ENCODE measurements at regions not wholly inside any gene's neighbourhood (a gene's known extent, or its start where the extent isn't known, plus 50 kb on each side); places are given as distances from the start of the nearest gene placed in this dataset.

DNA sequence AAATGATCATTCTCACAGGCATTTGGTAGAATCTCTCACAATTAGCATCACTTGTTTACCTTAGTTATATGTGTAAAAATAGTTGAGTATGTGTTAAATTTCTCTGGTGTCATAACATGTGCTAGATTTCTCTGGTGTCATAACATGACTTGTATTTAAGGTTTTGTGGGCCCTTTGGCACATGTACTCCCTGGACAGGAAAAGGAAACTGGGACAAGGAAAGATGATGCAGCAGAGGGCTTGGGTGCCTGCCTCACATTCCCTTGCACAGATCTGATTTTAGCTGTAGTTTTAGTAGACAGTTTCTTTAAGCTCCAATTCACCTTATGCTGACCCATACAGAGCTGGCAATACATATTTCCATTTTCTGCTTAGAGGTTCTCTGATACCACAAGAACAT is 726.0 kb downstream of the C4orf33 start:
- peaks cover 0 to 2% (median 1%) of the 10 kb centered on the region in 7 donors for H3K9me3 Mint-ChIP-seq

DNA sequence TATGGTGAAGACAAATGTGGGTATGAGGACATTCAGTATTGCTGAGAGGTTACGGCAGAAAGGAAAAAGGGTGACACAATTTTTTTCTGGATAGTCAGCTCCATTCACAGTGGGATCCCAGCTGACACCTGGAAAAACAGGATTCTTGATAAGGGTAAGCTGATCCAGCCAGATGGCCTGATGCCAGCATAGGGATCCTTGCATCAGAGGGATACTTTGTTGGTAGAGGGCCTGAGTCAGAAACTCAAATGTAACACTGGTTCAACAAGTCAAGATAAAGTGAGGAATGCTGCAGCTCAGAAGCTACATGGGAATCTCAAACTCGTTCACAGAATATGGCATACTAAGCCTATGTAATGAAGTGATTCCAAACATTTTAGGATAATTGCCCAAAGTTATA is 726.7 kb downstream of the C4orf33 start:
- no peak overlapping the region for H3K27ac ChIP-seq (ENCODE audit: low read depth in 1 of 2, low read length in 2 of 2)
- no peak for DNase-seq
- H3K36me3 Mint-ChIP-seq = no peaks in the 10 kb centered on the region
- no peaks in the 10 kb centered on the region for H3K9me3 ChIP-seq (replicated peaks in 1 of 2; ENCODE audit: control insufficient read depth in 1 of 2, insufficient read depth in 1 of 2, low read length in 2 of 2)
- no peaks in the 10 kb centered on the region for H4K20me1 ChIP-seq (ENCODE audit: insufficient read depth, low read length)
- intact Hi-C loops (cut with micrococcal nuclease) = no loop called here
- no peak overlapping the region for H3K27ac Mint-ChIP-seq
- H3K27me3 ChIP-seq (ENCODE audit: control insufficient read depth in 2 of 2, insufficient read depth in 2 of 2, low read length in 2 of 2) = no peaks in the 10 kb centered on the region
- H3K4me3 ChIP-seq (replicated peaks in 1 of 3; ENCODE audit: low read depth in 2 of 3, low read length in 3 of 3) = no peak overlapping the region
- H2AFZ ChIP-seq (ENCODE audit: insufficient read depth, low read depth, low read length, poor library complexity, severe bottlenecking) = no peak overlapping the region
- 88% methylated on average over 1 of the region's 2 CpGs for WGBS (ENCODE audit: insufficient coverage)
- no peak overlapping the region for H3K4me3 Mint-ChIP-seq
- TF ChIP-seq CTCF (IDR thresholded peaks at IDR 0.05) = no peak
- H3K36me3 ChIP-seq (replicated peaks in 1 of 2; ENCODE audit: control insufficient read depth in 1 of 2, insufficient read depth in 2 of 2, low read length in 2 of 2) = no peaks in the 10 kb centered on the region
- H3K4me1 ChIP-seq (ENCODE audit: control insufficient read depth in 1 of 2, insufficient read depth in 2 of 2, low read length in 2 of 2) = no peaks in the 10 kb centered on the region
- no peak overlapping the region for H3K4me2 ChIP-seq (replicated peaks; ENCODE audit: extremely low read depth, low read length, poor library complexity, severe bottlenecking)
- no peaks in the 10 kb centered on the region for H3K27me3 Mint-ChIP-seq (ENCODE audit: low read depth in 3 of 3)
- no peaks in the 10 kb centered on the region for H3K4me1 Mint-ChIP-seq
- peaks cover 0 to 2% (median under 1%) of the 10 kb centered on the region in 7 donors for H3K9me3 Mint-ChIP-seq
- H3K9ac ChIP-seq (ENCODE audit: insufficient read depth, low read length, poor library complexity, severe bottlenecking) = no peak overlapping the region
- no peaks in the 10 kb centered on the region for H3K79me2 ChIP-seq (ENCODE audit: insufficient read depth, low read length)

More for the DNA sequence above, 726.0 kb downstream of the C4orf33 start:
- Histone ChIP-seq H3K36me3 (replicated peaks in 1 of 2; ENCODE audit: control insufficient read depth in 1 of 2, insufficient read depth in 2 of 2, low read length in 2 of 2) (no peaks in the 10 kb centered on the region), H3K27me3 (ENCODE audit: control insufficient read depth in 2 of 2, insufficient read depth in 2 of 2, low read length in 2 of 2) (no peaks in the 10 kb centered on the region), H4K20me1 (ENCODE audit: insufficient read depth, low read length) (no peaks in the 10 kb centered on the region), H3K4me1 (ENCODE audit: control insufficient read depth in 1 of 2, insufficient read depth in 2 of 2, low read length in 2 of 2) (no peaks in the 10 kb centered on the region), H3K4me2 (replicated peaks; ENCODE audit: extremely low read depth, low read length, poor library complexity, severe bottlenecking) (no peak overlapping the region), H3K9me3 (replicated peaks in 1 of 2; ENCODE audit: control insufficient read depth in 1 of 2, insufficient read depth in 1 of 2, low read length in 2 of 2) (no peaks in the 10 kb centered on the region), H3K4me3 (replicated peaks in 1 of 3; ENCODE audit: low read depth in 2 of 3, low read length in 3 of 3) (no peak overlapping the region), H3K9ac (ENCODE audit: insufficient read depth, low read length, poor library complexity, severe bottlenecking) (no peak overlapping the region), H3K79me2 (ENCODE audit: insufficient read depth, low read length) (no peaks in the 10 kb centered on the region), H3K27ac (ENCODE audit: low read depth in 1 of 2, low read length in 2 of 2) (no peak overlapping the region), H2AFZ (ENCODE audit: insufficient read depth, low read depth, low read length, poor library complexity, severe bottlenecking) (no peak overlapping the region)
- Mint-ChIP-seq H3K27me3 (ENCODE audit: low read depth in 3 of 3) (no peaks in the 10 kb centered on the region), H3K4me1 (no peaks in the 10 kb centered on the region), H3K4me3 (no peak overlapping the region), H3K27ac (no peak overlapping the region), H3K36me3 (no peaks in the 10 kb centered on the region)
- intact Hi-C loops (cut with micrococcal nuclease) = no loop called here
- TF ChIP-seq CTCF (IDR thresholded peaks at IDR 0.05) = no peak
- no peak for DNase-seq
